Stimulated activated CD4-positive, alpha-beta T cell treated with anti-CD3 and anti-CD28 coated beads, Interleukin-15, amount 100 ng/mL, for 48 hours (primary cell): ENCODE measurements at regions not wholly inside any gene's neighbourhood (a gene's known extent, or its start where the extent isn't known, plus 50 kb on each side); places are given as distances from the start of the nearest gene placed in this dataset.
"Not testable (repeated sequence)": the region's sequence is repeated elsewhere in the genome, so short reads cannot be mapped to it uniquely, and the experiment has no call there.

Experiments used
- DNase-seq, 2 donors: peaks; one replicate each; pipeline ENCODE4 v3.0.0-alpha.2; 2020; ENCODE audit warnings: low read depth in 2 of 2

- DNase-seq: no peak
Measured at GRCh38 chr7:119703895-119704294, 569.1 kb upstream of the KCND2 start.

GRCh38 chr7:119706608-119707007, 566.4 kb upstream of the KCND2 start:
- no peak for DNase-seq

- DNase-seq: no peak
Measured at GRCh38 chr7:119708891-119709290, 564.1 kb upstream of the KCND2 start.

GRCh38 chr7:119711104-119711503, 561.9 kb upstream of the KCND2 start:
- no peak for DNase-seq

GRCh38 chr7:119712886-119713462, 560.0 kb upstream of the KCND2 start:
- DNase-seq: no peak

GRCh38 chr7:119713606-119714005, 559.4 kb upstream of the KCND2 start:
- DNase-seq: no peak

- DNase-seq: no peak
Measured at GRCh38 chr7:119720541-119720940, 552.4 kb upstream of the KCND2 start.

- DNase-seq: no peak
Measured at GRCh38 chr7:119724041-119724792, 548.8 kb upstream of the KCND2 start.

GRCh38 chr7:119733127-119733879, 539.7 kb upstream of the KCND2 start:
- no peak for DNase-seq

- no peak for DNase-seq
Measured at GRCh38 chr7:119737390-119737789, 535.6 kb upstream of the KCND2 start.

- DNase-seq: not testable (repeated sequence)
Measured at GRCh38 chr7:119745280-119745679, 527.7 kb upstream of the KCND2 start.

- no peak for DNase-seq
Measured at GRCh38 chr7:119748251-119748860, 524.6 kb upstream of the KCND2 start.

GRCh38 chr7:119748991-119749390, 524.0 kb upstream of the KCND2 start:
- no peak for DNase-seq

GRCh38 chr7:119756687-119757086, 516.3 kb upstream of the KCND2 start:
- DNase-seq: no peak

- DNase-seq: no peak
Measured at GRCh38 chr7:119758254-119758653, 514.7 kb upstream of the KCND2 start.

- no peak for DNase-seq
Measured at GRCh38 chr7:119761776-119762175, 511.2 kb upstream of the KCND2 start.

GRCh38 chr7:119782286-119782685, 490.7 kb upstream of the KCND2 start:
- DNase-seq: no peak

GRCh38 chr7:119783799-119784198, 489.2 kb upstream of the KCND2 start:
- no peak for DNase-seq

- no peak for DNase-seq
Measured at GRCh38 chr7:119802147-119802546, 470.8 kb upstream of the KCND2 start.

GRCh38 chr7:119825091-119825655, 447.8 kb upstream of the KCND2 start:
- no peak for DNase-seq

GRCh38 chr7:119826547-119826946, 446.4 kb upstream of the KCND2 start:
- no peak for DNase-seq

GRCh38 chr7:119838444-119838843, 434.5 kb upstream of the KCND2 start:
- no peak for DNase-seq
